MM.1S (cell line): ENCODE measurements at regions not wholly inside any gene's neighbourhood (a gene's known extent, or its start where the extent isn't known, plus 50 kb on each side); places are given as distances from the start of the nearest gene placed in this dataset.

Experiments
- DNase-seq: peaks from one replicate; pipeline ENCODE4 v3.0.0-alpha.2; 2015
- H2AFZ ChIP-seq: fragments of 300-600 bp; sonication (generic); 2 replicates; pipeline ENCODE4 v1.6.0; 2016; ENCODE audit warnings: antibody characterized with exemption, low read length
- H3F3A ChIP-seq: fragments of 300-600 bp; sonication (generic); 2 replicates; pipeline ENCODE4 v1.6.1; 2016; ENCODE audit warnings: mild to moderate bottlenecking, antibody characterized with exemption, low read length, moderate library complexity, mixed read lengths; ENCODE audit not compliant: insufficient read depth
- H3K27ac ChIP-seq: fragments of 300-600 bp; sonication (generic); 2 replicates; pipeline ENCODE4 v1.5.1; 2016; ENCODE audit warnings: mild to moderate bottlenecking, low read length
- H3K27me3 ChIP-seq: fragments of 300-600 bp; sonication (generic); replicated peaks from 2 replicates; pipeline ENCODE4 v1.6.0; 2016; ENCODE audit warnings: low read length; ENCODE audit not compliant: insufficient read depth
- H3K36me3 ChIP-seq: fragments of 300-600 bp; sonication (generic); replicated peaks from 2 replicates; pipeline ENCODE4 v1.6.1; 2016; ENCODE audit warnings: mild to moderate bottlenecking, low read length, mixed read lengths; ENCODE audit not compliant: insufficient read depth
- H3K4me1 ChIP-seq: fragments of 300-600 bp; sonication (generic); 2 replicates; pipeline ENCODE4 v1.6.1; 2016; ENCODE audit warnings: low read length, mixed read lengths
- H3K4me2 ChIP-seq: fragments of 300-600 bp; sonication (generic); 2 replicates; pipeline ENCODE4 v1.6.0; 2016; ENCODE audit warnings: low read depth, low read length
- H3K4me3 ChIP-seq: fragments of 300-600 bp; sonication (generic); 2 replicates; pipeline ENCODE4 v1.5.1; 2016; ENCODE audit warnings: low read length, mixed read lengths
- H3K79me2 ChIP-seq: fragments of 300-600 bp; sonication (generic); 2 replicates; pipeline ENCODE4 v1.6.1; 2016; ENCODE audit warnings: mixed run types, low read length, mixed read lengths
- H3K9ac ChIP-seq: fragments of 300-600 bp; sonication (generic); 2 replicates; pipeline ENCODE4 v1.6.1; 2016; ENCODE audit warnings: low read length, mixed read lengths
- H3K9me2 ChIP-seq: fragments of 300-600 bp; sonication (generic); replicated peaks from 2 replicates; pipeline ENCODE4 v1.6.1; 2016; ENCODE audit warnings: mild to moderate bottlenecking, low read length, mixed read lengths; ENCODE audit not compliant: insufficient read depth
- H3K9me3 ChIP-seq: fragments of 300-600 bp; sonication (generic); replicated peaks from 2 replicates; pipeline ENCODE4 v1.6.1; 2016; ENCODE audit warnings: mild to moderate bottlenecking, low read length, mixed read lengths; ENCODE audit not compliant: insufficient read depth
- H4K20me1 ChIP-seq: fragments of 300-600 bp; sonication (generic); 2 replicates; pipeline ENCODE4 v1.6.1; 2016; ENCODE audit warnings: mild to moderate bottlenecking, low read length, moderate library complexity, mixed read lengths; ENCODE audit not compliant: insufficient read depth
- EZH2 ChIP-seq: fragments of 300-600 bp; sonication (generic); optimal IDR thresholded peaks from 2 replicates; pipeline ENCODE3; 2017; ENCODE audit warnings: low read depth, mild to moderate bottlenecking, antibody characterized with exemption, low read length, mixed read lengths
- EZH2phosphoT487 ChIP-seq: fragments of 300-600 bp; sonication (generic); IDR thresholded peaks from 2 replicates; pipeline ENCODE4 v1.6.1; 2018; ENCODE audit warnings: antibody characterized with exemption, low read length
- TF ChIP-seq, protein P1 (sequence below): fragments of 300-600 bp; sonication (generic); IDR thresholded peaks from 2 replicates; pipeline ENCODE4 v1.5.1; 2016; ENCODE audit warnings: antibody characterized with exemption, low read length, mixed read lengths

DNA sequence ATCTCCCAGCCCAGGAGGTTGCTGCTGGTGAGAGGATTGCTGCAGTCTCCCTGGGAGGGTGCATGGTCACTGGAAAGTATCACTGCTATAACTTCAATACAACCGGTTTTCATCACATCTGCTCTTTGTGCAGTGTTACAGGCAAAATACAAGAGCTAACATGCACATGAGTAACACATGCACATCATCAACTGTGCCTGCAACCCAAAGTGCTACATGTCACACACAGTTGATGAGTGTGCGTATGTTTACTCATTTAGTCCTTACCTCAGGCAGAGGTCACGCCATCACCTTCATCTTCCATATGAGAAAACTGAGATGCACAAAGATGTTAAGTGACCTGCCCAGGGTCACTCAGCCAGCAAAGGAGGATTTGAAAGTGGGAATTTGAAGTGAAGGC lies 277.7 kb downstream of the FAM72C start:
- no peak overlapping the region for H3K27ac ChIP-seq
- H3K4me1 ChIP-seq: no peaks in the 10 kb centered on the region
- no peaks in the 10 kb centered on the region for H3K9me2 ChIP-seq
- no peak overlapping the region for H3K9ac ChIP-seq
- no peaks in the 10 kb centered on the region for H3K36me3 ChIP-seq
- no peak overlapping the region for H2AFZ ChIP-seq
- H3K4me3 ChIP-seq: no peak overlapping the region
- H4K20me1 ChIP-seq: no peaks in the 10 kb centered on the region
- H3F3A ChIP-seq: no peaks in the 10 kb centered on the region
- H3K27me3 ChIP-seq: no peaks in the 10 kb centered on the region
- no peak overlapping the region for H3K4me2 ChIP-seq
- no peak for DNase-seq
- TF ChIP-seq EZH2phosphoT487 (no peak), EZH2 (no peak)
- TF ChIP-seq, protein P1, sequence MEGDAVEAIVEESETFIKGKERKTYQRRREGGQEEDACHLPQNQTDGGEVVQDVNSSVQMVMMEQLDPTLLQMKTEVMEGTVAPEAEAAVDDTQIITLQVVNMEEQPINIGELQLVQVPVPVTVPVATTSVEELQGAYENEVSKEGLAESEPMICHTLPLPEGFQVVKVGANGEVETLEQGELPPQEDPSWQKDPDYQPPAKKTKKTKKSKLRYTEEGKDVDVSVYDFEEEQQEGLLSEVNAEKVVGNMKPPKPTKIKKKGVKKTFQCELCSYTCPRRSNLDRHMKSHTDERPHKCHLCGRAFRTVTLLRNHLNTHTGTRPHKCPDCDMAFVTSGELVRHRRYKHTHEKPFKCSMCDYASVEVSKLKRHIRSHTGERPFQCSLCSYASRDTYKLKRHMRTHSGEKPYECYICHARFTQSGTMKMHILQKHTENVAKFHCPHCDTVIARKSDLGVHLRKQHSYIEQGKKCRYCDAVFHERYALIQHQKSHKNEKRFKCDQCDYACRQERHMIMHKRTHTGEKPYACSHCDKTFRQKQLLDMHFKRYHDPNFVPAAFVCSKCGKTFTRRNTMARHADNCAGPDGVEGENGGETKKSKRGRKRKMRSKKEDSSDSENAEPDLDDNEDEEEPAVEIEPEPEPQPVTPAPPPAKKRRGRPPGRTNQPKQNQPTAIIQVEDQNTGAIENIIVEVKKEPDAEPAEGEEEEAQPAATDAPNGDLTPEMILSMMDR: no peak
- H3K79me2 ChIP-seq: no peaks in the 10 kb centered on the region
- no peaks in the 10 kb centered on the region for H3K9me3 ChIP-seq

DNA sequence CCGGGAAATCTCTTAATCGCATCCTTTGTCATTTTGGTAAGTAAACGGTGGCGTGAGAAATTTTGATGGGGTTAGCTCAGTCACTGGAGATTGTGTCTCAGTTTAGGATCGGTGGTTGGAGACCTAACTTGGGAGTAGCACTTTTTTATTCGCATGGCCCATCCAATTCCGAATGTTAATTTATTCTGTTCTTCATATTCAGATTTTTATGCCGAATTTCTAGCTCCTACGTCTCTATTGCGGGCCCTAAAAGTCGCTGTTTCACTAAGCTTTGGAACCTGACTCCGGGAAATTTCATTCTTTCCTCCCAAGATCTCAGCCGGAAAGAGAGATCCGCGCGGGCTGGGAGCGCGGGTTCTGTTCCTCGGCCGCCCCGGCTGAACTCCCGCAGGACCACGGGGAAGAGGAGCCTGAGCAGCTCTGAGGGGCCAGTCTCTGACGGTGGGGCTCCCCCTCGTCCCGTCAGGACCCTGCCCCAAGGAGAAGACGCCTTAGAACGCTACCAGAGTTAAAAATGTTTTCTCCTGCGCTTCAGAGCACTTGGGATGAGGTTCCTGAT lies 279.7 kb downstream of the FAM72C start:
- Histone ChIP-seq H3K9me2 (no peaks in the 10 kb centered on the region), H2AFZ (no peak overlapping the region), H3F3A (no peaks in the 10 kb centered on the region), H3K9me3 (no peaks in the 10 kb centered on the region), H3K9ac (no peak overlapping the region), H3K4me2 (no peak overlapping the region), H3K27ac (no peak overlapping the region), H3K27me3 (no peaks in the 10 kb centered on the region), H4K20me1 (no peaks in the 10 kb centered on the region), H3K4me1 (no peaks in the 10 kb centered on the region), H3K79me2 (no peaks in the 10 kb centered on the region), H3K4me3 (no peak overlapping the region), H3K36me3 (no peaks in the 10 kb centered on the region)
- DNase-seq: no peak
- no peak for TF ChIP-seq EZH2
- TF ChIP-seq EZH2phosphoT487: no peak
- TF ChIP-seq, protein P1: no peak

DNA sequence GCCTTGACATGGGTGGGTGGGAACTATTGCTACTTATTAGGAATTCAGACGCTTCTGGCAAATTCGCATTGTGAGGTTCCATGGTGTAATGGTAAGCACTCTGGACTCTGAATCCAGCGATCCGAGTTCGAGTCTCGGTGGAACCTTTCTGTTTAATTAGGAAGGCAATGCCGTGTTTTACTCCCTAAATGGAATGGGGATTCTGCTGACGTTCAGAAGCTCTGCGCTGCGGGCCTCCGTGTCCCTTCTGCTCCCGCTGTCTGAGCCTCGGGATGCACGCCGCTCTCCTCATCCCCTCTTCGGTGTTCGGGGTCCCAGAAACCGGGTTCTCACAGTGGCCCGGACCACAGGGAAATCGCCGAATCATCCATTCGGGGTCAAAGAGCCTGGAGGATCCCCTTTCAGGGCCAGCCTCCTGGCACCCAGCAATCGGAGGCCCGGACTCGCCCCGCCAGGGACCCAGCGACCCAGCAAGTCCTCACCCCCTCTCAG lies 280.3 kb downstream of the FAM72C start:
- Histone ChIP-seq H4K20me1 (no peaks in the 10 kb centered on the region), H3K79me2 (no peaks in the 10 kb centered on the region), H3K36me3 (no peaks in the 10 kb centered on the region), H3K9me3 (no peaks in the 10 kb centered on the region), H3K27ac (no peak overlapping the region), H3F3A (no peaks in the 10 kb centered on the region), H3K9ac (no peak overlapping the region), H3K4me2 (no peak overlapping the region), H3K4me3 (no peak overlapping the region), H3K27me3 (no peaks in the 10 kb centered on the region), H2AFZ (no peak overlapping the region), H3K9me2 (no peaks in the 10 kb centered on the region), H3K4me1 (no peaks in the 10 kb centered on the region)
- DNase-seq: no peak
- TF ChIP-seq EZH2: no peak
- TF ChIP-seq, protein P1: no peak
- no peak for TF ChIP-seq EZH2phosphoT487
